ENCODE measurements at regions not wholly inside any gene's neighbourhood (a gene's known extent, or its start where the extent isn't known, plus 50 kb on each side); places are given as distances from the start of the nearest gene placed in this dataset.
"Not testable (repeated sequence)": the region's sequence is repeated elsewhere in the genome, so short reads cannot be mapped to it uniquely, and the experiment has no call there.

- no peak for DNase-seq (ENCODE audit: low spot score)
Observed at GRCh38 chr20:6660441-6660840, 107.0 kb upstream of the BMP2 start.

- DNase-seq (ENCODE audit: low spot score) = not testable (repeated sequence)
Observed at GRCh38 chr20:6658909-6659308, 108.6 kb upstream of the BMP2 start.

GRCh38 chr20:6657904-6658303 is 109.6 kb upstream of the BMP2 start:
- DNase-seq (ENCODE audit: low spot score) = no peak

DNA sequence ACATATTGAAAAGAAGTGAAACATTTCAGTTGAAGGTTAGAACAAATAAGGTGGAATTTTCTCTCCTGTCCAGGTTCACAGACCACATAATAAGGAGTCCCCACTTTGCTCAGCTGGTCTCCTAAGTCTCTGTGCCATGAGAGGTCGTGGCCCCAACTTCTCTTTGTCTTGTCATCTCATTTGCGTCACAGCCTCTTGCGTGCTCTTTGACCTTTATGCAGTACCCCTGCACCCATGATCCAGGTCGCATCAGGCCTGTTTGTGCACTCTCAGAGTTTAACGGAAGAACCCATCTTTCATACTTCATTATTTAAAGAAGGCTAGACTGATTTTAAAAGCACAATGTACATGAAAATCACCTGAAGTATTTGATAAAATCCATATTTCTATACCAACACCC is 110.4 kb upstream of the BMP2 start:
- DNase-seq (ENCODE audit: low spot score) = no peak

DNA sequence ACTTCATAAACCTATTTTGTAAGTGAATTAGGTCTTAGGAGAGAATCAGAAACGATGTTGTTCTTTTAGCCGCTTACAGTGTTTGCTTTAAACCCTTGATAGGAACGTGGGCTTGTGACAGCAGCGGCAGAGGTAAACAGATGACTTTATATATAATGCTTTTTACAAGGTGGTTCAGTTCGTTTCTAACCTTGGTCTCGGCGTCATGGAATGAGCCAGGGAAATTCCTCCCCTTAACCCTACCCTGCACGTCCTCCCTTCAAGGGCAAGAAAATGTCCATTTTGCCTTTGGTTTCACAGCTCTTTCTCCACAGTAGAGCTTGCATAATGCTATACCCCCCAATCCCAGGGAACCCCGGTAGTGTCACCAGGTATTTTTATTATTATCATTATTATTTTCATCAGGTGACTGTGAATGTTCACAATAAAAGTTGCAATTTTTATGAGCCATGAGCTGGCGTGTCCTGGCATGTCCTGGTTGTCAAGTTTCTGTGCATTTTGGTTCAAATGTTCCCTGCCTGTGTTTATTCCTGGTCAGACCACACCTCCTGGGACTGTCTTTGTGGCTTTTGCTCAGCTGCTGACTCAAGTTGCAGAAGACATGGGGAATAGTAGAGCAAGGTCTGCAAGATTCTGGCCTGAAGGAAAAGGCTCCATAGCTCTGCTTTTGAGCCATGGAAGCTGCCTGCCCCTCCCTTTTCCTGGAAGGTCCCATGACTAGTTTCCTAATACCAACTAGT is 112.8 kb upstream of the BMP2 start:
- DNase-seq (ENCODE audit: low spot score) = no peak

GRCh38 chr20:6651561-6651960 is 115.9 kb upstream of the BMP2 start:
- DNase-seq (ENCODE audit: low spot score) = no peak

DNA sequence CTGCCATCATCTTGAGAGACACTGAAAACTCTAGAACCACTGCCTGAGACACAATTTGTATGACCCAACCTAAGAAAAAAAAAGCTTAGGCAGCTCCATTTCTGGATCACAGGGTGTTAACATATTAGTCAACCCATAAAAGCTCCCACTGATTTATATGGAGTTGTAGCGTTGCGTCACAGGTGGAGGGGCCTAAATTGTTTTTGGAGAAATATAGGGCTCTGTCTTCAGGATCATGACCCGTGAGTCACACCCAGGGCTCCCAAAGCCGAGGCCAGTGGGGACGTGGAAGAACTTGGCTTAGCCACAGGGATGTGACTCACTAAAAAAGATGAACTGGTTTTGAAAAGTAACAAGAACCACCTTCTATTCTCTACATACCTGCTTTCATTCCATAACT is 116.5 kb upstream of the BMP2 start:
- no peak for DNase-seq (ENCODE audit: low spot score)

- no peak for DNase-seq (ENCODE audit: low spot score)
Observed at GRCh38 chr20:6646021-6646636, 121.4 kb upstream of the BMP2 start.

DNA sequence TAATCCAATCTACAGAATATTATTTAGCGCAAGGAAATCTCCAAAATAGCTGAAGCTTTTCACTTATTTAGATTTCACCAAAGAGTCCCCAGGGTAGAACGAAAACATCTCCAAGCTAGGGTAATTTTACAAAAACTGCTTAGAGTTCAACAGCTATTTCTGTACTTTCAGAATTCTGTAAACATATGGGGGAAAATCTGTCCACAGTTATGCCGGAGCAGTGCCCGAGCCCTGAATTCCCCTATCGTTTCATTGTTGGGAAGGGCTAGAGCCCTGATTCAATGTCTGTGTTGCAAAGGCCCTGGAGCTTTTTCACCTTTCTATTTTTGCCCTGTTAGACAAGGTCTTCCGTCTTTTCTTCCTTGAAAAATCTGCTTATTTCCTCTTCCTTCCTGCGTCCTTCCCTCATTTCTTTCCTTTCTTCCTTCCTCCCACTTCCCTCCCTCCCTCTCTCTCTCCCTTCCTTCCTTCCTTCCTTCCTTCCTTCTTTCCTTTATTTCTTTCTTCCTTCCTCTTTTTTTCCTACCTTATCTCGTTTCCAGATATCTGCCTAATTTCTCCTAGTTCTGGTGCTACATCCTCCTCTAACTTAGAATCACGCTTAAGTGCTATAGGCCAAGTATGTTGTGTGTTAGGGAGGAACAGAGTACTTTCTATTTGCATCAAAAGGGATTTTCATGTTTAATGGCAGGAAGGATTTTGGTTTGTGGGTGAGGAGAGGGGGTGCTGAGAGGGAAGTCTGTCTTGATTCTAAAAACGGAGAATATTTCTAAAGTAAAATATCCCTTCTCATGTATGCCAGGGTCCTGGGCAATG is 122.5 kb upstream of the BMP2 start:
- DNase-seq (ENCODE audit: low spot score) = no peak

- no peak for DNase-seq (ENCODE audit: low spot score)
Observed at GRCh38 chr20:6641012-6641411, 126.5 kb upstream of the BMP2 start.

GRCh38 chr20:6637160-6637579 is 130.3 kb upstream of the BMP2 start:
- no peak for DNase-seq (ENCODE audit: low spot score)

DNA sequence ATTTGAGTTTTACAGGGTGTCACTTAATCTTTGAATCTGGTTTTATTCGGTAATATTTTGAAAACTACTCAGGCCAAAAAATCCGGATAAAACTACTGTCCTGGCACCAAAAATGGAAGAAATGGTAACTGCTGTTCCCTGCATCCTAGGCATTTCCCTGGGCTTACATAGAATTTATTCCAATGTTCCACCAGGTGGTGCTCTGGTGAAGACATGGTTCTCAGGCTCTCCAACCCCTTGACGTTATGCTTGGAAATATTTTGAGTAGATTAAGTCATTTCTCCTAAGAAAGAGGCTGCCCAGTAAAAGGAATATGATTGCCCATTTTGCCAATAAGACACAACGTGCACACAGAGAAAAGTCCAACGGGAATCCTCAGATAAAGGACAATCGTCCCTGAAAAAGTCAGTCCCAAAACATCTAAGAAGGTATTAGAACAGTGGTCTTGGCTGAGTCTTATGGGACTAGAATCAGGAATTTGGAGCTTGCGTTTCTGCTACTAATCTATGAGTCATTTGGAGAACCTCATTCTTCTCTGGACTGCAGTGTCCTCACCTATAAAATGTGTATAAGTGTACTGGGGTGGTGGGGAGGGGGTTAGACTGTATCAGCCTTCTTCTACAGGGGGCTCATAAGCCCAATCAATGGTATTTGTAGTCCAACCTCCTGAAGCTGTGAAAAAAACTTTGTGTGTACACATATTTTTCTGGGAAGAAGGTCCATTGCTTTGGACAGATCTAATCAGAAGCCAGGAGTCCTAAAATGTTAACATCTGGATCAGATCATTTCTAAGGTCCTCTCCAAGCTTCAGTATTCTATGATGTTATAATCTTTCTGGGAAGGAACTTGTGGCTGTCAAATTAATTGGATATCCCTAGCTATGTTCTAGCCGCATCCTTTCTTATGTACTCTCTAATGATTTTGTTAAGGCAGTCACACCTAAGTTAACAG is 131.0 kb upstream of the BMP2 start:
- no peak for DNase-seq (ENCODE audit: low spot score)

GRCh38 chr20:6635034-6635736 is 132.3 kb upstream of the BMP2 start:
- DNase-seq (ENCODE audit: low spot score) = no peak

DNA sequence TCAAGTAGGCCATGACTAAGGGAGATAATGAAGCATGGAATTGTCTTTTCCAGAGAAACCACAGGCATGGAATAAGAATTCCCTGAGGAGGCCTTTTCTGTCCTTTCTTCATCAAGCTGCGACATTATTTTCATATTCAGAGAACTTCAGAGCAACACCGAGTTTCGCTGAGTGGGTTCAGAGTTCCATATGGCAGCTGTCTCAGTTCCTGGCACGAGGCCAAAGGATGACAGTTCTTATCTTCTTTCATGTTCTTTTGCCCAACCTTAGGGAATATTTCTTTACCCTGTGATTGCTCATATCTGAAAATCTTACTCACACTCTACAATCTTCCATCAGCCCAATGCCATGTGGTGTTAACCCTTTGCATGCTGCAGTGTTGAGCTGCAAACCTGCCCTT is 135.3 kb upstream of the BMP2 start:
- no peak for DNase-seq (ENCODE audit: low spot score)

DNA sequence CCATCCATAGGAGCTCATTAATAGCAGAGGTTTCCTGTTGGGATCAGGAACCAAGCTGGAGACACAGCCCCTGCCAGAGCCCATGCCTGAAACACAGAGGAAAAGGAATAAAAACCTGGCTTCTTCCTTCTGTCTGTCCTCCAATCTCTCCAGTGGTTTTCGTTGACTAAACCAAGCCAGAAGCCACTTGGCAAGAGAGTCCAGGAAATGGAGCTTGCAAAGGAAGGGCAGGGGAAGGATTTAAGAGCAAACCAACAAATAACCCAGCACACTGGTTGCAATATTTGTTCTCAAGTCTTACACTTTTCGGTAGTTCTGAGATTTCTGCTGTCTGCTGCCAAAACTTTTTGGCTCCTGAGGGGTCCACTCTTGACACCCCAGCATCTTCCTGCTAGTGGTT is 137.0 kb upstream of the BMP2 start:
- no peak for DNase-seq (ENCODE audit: low spot score)

- DNase-seq (ENCODE audit: low spot score) = no peak
Observed at GRCh38 chr20:6629564-6629963, 137.9 kb upstream of the BMP2 start.

GRCh38 chr20:6626805-6627204 is 140.7 kb upstream of the BMP2 start:
- DNase-seq (ENCODE audit: low spot score) = no peak

DNA sequence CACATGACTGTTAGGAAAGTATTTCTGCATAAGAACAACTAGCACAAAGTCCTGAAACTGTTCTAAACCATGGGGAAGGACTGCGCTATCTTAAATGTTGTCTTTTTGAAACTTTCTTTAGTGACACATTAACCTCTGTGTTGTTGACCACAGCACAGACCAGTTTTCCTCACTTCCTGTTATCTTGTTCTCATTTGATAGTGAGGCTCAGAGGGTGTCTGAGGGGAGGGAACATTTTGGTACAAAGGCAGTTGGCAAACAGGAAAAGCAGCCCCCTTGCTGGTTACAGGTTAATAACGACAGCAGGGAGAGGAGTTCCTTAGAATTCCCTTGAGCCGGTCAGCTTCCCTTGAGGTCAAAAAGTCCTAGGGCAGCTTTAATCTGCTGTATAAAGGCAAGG is 143.5 kb upstream of the BMP2 start:
- DNase-seq (ENCODE audit: low spot score) = peak; percentile 48

DNA sequence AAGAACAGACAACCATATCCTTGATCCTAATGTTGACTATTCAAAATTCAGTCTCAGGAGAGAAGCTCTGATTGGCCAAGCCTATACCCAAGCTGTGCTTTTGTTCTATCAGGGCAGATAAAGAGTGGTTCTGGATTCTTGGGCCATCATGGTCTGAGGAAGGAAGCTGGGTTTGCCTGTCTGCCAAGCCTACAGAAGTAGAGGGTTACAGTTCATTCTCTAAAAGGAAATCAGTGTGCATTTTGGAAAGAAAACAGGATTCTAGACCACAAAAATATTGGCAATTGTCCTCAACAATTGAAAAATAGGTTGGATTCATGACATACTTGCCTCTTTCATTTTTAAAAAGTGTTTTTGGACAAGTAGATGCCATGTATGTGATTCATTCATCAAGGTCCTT is 145.4 kb upstream of the BMP2 start:
- no peak for DNase-seq (ENCODE audit: low spot score)

DNA sequence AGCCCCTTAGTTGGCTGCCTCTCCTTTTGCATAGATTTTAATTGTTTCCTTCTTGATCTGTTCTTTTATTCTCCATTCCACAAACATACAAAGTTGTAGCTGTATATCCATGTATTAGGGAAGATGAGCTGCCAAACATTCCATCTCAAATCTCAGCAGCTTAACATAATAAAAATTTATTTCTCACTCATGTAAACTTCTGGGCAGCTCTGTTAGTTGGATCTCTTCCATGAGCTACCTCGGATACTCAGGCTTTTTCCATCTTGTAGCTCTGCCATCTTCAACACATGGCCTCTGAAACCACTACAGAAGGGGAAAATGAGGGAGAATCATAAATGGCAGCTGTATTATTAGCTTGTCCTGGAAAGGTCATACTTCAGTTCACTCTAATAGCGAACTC is 149.4 kb upstream of the BMP2 start:
- DNase-seq (ENCODE audit: low spot score) = no peak

DNA sequence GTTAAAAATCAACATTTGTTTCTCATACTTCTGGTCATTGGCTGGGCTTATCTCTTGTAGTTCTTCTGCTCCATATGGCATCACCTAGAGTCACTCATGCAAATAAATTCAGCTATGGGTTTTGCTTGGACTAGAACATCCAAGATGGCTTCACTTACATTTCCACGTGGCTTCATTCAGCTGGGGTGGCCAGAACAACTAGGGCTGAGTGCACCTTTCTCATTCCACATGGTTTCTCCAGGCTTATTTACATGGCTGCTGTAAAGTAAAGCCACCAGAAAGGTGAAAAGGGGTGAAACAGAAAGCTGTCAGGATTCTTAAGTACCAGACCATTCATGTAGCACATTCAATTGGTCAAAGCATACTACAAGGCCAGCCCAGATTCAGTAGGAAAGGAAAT is 151.1 kb upstream of the BMP2 start:
- DNase-seq (ENCODE audit: low spot score) = no peak
